Coronary artery (tissue), 2 donors: ENCODE measurements at regions not wholly inside any gene's neighbourhood (a gene's known extent, or its start where the extent isn't known, plus 50 kb on each side); places are given as distances from the start of the nearest gene placed in this dataset.
A peak's percentile ranks its signal among the peaks of the same experiment; 100 is the strongest.

ENCODE experiments used
- DNase-seq: peaks from one replicate; pipeline ENCODE4 v3.0.0-alpha.2; 2017; ENCODE audit warnings: low spot score
- H3K27ac ChIP-seq, 2 donors: fragments of 200-600 bp; sonication (generic); one replicate each; pipeline ENCODE4 v1.5.1; 2016 to 2019
- H3K4me3 ChIP-seq: fragments of 200-600 bp; sonication (generic); 2 replicates; pipeline ENCODE4 v1.5.1; 2016; ENCODE audit warnings: mild to moderate bottlenecking, moderate library complexity
- TF ChIP-seq, protein P1 (sequence below): fragments of 200-600 bp; sonication (generic); IDR thresholded peaks from one replicate; pipeline ENCODE4 v1.5.1; 2019; ENCODE audit warnings: antibody characterized with exemption

DNA sequence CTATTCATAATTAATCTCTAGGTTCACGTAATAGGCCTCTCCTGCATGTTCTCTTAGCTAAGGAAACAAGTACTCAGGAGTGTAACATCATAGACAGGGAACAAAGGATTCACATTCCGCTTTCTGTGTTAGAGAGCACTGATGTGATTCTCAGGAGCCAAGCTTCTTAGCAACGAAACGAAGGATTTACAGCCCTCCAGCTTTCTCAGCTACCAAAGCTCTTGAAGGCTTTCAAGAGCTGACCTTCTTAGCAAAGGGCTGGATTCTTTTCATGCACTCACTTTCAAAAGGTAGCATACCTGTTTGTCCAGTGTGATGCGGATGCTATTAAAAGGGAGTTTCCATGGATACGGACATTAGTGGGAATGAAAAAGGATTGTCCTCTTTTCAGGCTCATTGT, 107.4 kb downstream of the TUSC1 start:
- no peak for DNase-seq
- TF ChIP-seq, protein P1, sequence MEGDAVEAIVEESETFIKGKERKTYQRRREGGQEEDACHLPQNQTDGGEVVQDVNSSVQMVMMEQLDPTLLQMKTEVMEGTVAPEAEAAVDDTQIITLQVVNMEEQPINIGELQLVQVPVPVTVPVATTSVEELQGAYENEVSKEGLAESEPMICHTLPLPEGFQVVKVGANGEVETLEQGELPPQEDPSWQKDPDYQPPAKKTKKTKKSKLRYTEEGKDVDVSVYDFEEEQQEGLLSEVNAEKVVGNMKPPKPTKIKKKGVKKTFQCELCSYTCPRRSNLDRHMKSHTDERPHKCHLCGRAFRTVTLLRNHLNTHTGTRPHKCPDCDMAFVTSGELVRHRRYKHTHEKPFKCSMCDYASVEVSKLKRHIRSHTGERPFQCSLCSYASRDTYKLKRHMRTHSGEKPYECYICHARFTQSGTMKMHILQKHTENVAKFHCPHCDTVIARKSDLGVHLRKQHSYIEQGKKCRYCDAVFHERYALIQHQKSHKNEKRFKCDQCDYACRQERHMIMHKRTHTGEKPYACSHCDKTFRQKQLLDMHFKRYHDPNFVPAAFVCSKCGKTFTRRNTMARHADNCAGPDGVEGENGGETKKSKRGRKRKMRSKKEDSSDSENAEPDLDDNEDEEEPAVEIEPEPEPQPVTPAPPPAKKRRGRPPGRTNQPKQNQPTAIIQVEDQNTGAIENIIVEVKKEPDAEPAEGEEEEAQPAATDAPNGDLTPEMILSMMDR, result no peak

DNA sequence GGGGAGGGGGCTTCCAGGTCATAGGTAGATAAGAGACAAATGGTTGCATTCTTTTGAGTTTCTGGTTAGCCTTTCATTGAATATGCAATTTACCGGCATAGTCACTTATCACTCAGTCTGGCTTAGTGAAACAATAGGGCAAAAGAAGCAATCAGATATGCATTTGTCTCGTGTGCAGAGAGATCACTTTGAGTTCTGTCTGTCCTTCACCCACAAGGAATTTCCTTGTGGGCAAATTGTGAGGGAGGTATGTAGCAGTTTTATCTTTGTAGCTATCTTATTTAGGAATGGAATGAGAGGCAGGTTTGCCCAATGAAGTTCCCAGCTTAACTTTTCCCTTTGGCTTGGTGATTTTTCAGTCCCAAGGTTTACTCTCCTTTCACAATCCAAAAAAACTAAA, 116.1 kb downstream of the TUSC1 start:
- TF ChIP-seq, protein P1, result no peak
- no peak for DNase-seq
- no peak overlapping the region for H3K27ac ChIP-seq
- no peak overlapping the region for H3K4me3 ChIP-seq

More for the DNA sequence above, 107.4 kb downstream of the TUSC1 start:
- Histone ChIP-seq H3K4me3 (no peak overlapping the region), H3K27ac (no peak overlapping the region)

DNA sequence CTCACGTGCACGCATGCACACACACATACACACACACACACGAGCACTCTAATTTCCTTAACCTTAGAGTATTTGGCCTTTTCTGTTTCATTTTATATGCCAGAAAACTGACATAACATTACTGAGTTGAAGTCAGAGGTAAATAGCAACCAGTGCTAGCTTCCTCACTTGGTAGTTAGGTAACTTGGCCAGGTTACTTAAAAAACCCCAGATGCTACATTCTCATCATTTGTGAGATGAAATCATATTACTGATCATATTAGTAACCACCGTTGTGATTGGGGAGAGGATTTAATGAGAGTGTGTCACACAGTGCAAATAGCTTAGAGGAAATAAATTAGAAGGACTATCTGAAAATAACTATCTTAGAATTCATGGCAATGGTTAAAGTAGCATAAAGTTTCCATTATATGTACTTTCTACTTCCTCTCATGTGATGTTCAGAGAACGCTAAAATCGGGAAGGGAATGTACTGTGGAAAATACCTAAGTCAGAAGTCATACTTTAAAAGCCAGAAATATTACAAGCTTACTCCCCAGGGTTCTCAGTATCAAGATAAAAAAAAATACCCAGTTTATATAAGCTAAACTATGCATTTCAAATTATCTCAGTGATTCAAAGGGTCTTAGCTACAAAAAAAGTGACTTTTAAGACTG, 120.5 kb downstream of the TUSC1 start:
- H3K27ac ChIP-seq, result peak overlapping the region in 1 of 2 donors; percentile 66
- no peak for DNase-seq
- TF ChIP-seq, protein P1, result no peak
- H3K4me3 ChIP-seq, result no peak overlapping the region

DNA sequence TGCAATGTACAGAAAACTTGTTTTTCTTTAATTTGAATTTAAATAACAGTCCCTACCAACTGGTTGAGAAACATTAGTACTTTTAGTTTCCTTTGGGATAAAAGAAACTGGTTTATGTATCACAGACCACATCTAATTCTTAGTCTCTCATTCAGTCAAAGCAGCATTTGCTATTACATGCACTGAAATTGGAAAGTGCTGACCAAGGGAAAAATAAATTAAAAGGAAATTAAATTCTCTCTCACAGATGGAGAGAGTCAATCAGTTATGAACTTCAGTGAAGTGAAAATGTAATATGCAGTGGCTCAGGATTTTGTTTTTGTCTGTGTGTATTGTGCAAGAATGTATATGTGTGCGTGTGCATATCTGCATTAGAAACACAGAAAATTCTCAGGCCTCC, 121.7 kb downstream of the TUSC1 start:
- no peak for DNase-seq
- Histone ChIP-seq H3K27ac (no peak overlapping the region), H3K4me3 (no peak overlapping the region)
- TF ChIP-seq, protein P1, result no peak

DNA sequence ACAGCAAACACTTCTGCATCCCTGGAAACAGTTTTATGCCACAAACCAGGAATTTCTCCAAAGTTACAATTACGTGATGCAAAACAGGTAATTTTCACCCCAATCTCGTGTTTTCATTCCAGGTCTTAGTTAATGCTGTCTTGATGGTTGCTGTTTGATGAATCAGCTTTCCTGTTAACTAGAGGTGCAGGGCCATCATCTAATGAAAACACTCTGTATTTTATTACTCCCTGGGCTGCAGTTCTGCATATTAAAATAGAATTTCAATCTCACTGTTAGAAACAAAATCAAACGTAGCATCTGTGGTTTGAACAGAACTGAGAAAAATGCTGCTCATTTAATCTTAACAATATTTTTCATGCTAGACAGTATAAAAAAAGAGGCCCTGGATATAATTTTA, 129.4 kb downstream of the TUSC1 start:
- no peak for DNase-seq
- Histone ChIP-seq H3K27ac (no peak overlapping the region), H3K4me3 (no peak overlapping the region)
- TF ChIP-seq, protein P1, result no peak

DNA sequence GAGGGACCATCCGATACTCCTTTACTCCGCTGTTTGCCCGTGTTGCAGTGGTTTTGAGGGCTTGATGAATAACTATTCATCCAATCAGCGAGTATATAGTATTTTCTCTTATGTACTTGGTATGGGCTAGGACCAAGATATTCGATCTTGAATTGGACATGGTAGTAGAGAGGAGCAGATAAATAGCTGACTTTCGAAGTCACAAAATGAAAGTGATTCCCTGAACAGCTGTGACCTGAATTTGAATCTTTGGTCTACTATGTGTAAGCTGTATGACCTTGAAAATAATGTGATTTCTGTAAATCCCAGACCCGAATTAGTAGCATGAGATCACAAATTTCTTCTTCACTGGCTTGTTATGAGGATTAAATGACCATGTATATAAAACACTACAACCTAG, 134.4 kb downstream of the TUSC1 start:
- Histone ChIP-seq H3K4me3 (no peak overlapping the region), H3K27ac (no peak overlapping the region)
- DNase-seq, result no peak
- TF ChIP-seq, protein P1, result no peak

DNA sequence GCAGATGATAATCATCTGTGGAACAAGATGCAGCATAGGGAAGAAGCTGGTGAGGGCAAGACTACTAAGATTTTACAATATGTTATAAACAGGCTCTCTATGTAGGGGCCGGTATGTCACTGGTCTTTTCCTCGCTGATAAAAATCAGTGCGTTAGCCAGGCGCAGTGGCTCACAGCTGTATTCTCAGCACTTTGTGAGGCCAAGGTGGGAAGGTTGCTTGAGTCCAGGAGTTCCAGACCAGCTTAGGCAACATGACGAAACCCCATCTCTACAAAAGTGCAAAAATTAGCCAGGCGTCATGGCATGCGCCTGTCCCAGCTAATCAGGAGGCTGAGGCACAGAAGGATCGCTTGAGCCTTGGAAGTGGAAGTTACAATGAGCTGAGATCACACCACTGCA, 135.9 kb downstream of the TUSC1 start:
- Histone ChIP-seq H3K4me3 (no peak overlapping the region), H3K27ac (no peak overlapping the region)
- DNase-seq, result no peak
- TF ChIP-seq, protein P1, result no peak
